Lower lobe of right lung (tissue), 2 donors: ENCODE measurements at regions not wholly inside any gene's neighbourhood (a gene's known extent, or its start where the extent isn't known, plus 50 kb on each side); places are given as distances from the start of the nearest gene placed in this dataset.
A peak's percentile ranks its signal among the peaks of the same experiment; 100 is the strongest.

Experiments
- ATAC-seq, 2 donors: fragments of 200-7000 bp; cut with Tn5 transposase; one replicate each; pipeline ENCODE4 v1.9.1; 2020 to 2022; ENCODE audit warnings: mild to moderate bottlenecking in 2 of 2, moderate library complexity in 2 of 2
- DNase-seq: peaks from one replicate; pipeline ENCODE4 v3.0.0-alpha.2; 2020
- H3K27ac ChIP-seq: fragments of 200-600 bp; one replicate; pipeline ENCODE4 v1.8.0; 2022
- H3K27me3 ChIP-seq: fragments of 200-600 bp; one replicate; pipeline ENCODE4 v1.8.0; 2022; ENCODE audit warnings: low read depth
- H3K36me3 ChIP-seq: fragments of 200-600 bp; one replicate; pipeline ENCODE4 v1.8.0; 2022; ENCODE audit warnings: mild to moderate bottlenecking
- H3K4me1 ChIP-seq: fragments of 200-600 bp; one replicate; pipeline ENCODE4 v1.8.0; 2022
- H3K4me3 ChIP-seq: fragments of 200-600 bp; one replicate; pipeline ENCODE4 v1.8.0; 2022; ENCODE audit warnings: mild to moderate bottlenecking
- H3K9me3 ChIP-seq: fragments of 200-600 bp; one replicate; pipeline ENCODE4 v1.8.0; 2022
- CTCF ChIP-seq: fragments of 200-600 bp; IDR thresholded peaks from one replicate; pipeline ENCODE4 v1.8.0; 2022; ENCODE audit warnings: antibody characterized with exemption, mild to moderate bottlenecking
- intact Hi-C: fragments of 100-400 bp; cut with DNase I; formaldehyde crosslinking; loops from one replicate; pipeline ENCODE4 v1.11.0; 2022
- donor health status: DM: no; HTN: yes; CAD: no; lungs with severe emphysema.

GRCh38 chr10:110363572-110364411 lies 59.1 kb upstream of the SMNDC1 start:
- Histone ChIP-seq H3K36me3 (no peaks in the 10 kb centered on the region), H3K4me3 (no peak overlapping the region), H3K9me3 (no peaks in the 10 kb centered on the region), H3K27ac (no peak overlapping the region), H3K27me3 (no peaks in the 10 kb centered on the region), H3K4me1 (no peaks in the 10 kb centered on the region)
- intact Hi-C loops: no loop called here
- peak; percentile 16 to 30 for ATAC-seq
- no peak for TF ChIP-seq CTCF
- no peak for DNase-seq

- intact Hi-C loops: no loop called here
Observed at GRCh38 chr10:110364531-110364937, 59.8 kb upstream of the SMNDC1 start.

DNA sequence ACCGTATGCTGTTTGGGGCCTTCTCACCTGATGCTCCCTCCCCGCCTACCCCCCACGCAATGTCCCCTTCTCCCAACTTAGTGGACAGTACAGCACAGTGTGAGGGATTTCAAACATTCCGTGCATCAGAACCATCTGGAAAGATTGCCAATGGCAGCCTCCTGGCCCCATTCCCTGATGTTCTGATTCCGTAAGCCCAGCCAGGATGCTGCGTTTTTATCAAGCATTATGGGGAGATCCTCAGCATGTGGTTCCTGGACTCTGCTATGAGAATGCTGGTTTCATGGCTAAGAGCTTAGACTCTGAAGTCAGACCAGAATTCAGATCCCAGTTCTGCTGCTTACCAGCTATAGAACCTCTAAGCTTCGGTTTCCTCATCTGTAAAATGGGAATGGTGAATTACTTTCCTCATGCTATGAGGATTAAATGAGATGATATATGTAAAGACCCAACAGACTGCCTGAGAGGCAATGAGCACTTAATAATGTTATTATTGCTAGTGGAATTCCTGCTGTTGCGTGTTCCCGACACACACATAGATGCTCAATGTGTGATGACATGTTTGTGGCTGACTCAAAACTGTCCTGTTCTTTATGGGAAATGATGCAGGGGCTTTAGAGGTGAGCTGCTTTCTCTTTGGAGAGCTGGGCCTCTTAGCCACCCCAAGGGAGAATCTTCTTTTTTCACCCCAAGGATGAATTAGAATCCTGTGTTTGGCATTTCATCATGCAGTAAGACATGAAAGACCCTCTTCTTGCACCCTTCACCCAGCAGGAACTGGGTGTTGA lies 60.8 kb upstream of the SMNDC1 start:
- H3K4me3 ChIP-seq: no peak overlapping the region
- no peaks in the 10 kb centered on the region for H3K4me1 ChIP-seq
- H3K36me3 ChIP-seq: no peaks in the 10 kb centered on the region
- no peaks in the 10 kb centered on the region for H3K27me3 ChIP-seq
- intact Hi-C loops: no loop called here
- TF ChIP-seq CTCF: no peak
- ATAC-seq: no peak
- no peaks in the 10 kb centered on the region for H3K9me3 ChIP-seq
- DNase-seq: no peak
- H3K27ac ChIP-seq: no peak overlapping the region

More at GRCh38 chr10:110364531-110364937, 59.8 kb upstream of the SMNDC1 start:
- ATAC-seq: no peak
- H3K9me3 ChIP-seq: no peaks in the 10 kb centered on the region
- H3K36me3 ChIP-seq: no peaks in the 10 kb centered on the region
- no peaks in the 10 kb centered on the region for H3K27me3 ChIP-seq
- TF ChIP-seq CTCF: no peak
- no peaks in the 10 kb centered on the region for H3K4me1 ChIP-seq
- H3K27ac ChIP-seq: no peak overlapping the region
- DNase-seq: no peak
- no peak overlapping the region for H3K4me3 ChIP-seq

GRCh38 chr10:110366635-110367034 lies 61.9 kb upstream of the SMNDC1 start:
- DNase-seq (no peak), ATAC-seq (no peak)
- H3K4me1 ChIP-seq: no peaks in the 10 kb centered on the region
- no peak for TF ChIP-seq CTCF
- no peaks in the 10 kb centered on the region for H3K36me3 ChIP-seq
- no peak overlapping the region for H3K27ac ChIP-seq
- intact Hi-C loops: no loop called here
- no peak overlapping the region for H3K4me3 ChIP-seq
- no peaks in the 10 kb centered on the region for H3K9me3 ChIP-seq
- no peaks in the 10 kb centered on the region for H3K27me3 ChIP-seq

DNA sequence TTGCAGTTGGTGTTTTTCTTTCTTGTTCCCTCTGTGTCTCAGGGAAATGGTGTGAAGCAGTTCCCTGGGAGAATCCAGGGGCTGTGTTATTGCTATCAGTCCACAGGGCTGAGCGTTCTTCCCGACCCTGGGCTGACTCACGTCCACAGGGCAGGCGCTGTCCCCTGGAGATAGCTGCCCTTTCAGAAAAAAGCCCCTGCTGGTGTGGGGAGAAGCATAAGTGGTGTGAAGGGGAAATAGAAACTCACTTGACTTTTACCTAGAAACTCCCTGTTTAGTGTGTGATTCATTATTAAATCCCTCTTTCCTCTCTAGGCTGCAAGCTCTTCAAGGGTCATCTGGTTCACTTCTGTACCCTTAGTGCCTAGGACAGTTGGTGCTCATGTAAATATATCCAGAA lies 63.3 kb upstream of the SMNDC1 start:
- Histone ChIP-seq H3K4me3 (no peak overlapping the region), H3K36me3 (no peaks in the 10 kb centered on the region), H3K27ac (no peak overlapping the region), H3K27me3 (no peaks in the 10 kb centered on the region), H3K9me3 (no peaks in the 10 kb centered on the region), H3K4me1 (no peaks in the 10 kb centered on the region)
- ATAC-seq (no peak), DNase-seq (no peak)
- intact Hi-C loops: no loop called here
- no peak for TF ChIP-seq CTCF
